SHP77 (cell line): ENCODE measurements at regions not wholly inside any gene's neighbourhood (a gene's known extent, or its start where the extent isn't known, plus 50 kb on each side); places are given as distances from the start of the nearest gene placed in this dataset.
"Not testable (repeated sequence)": the region's sequence is repeated elsewhere in the genome, so short reads cannot be mapped to it uniquely, and the experiment has no call there.

ENCODE experiments used
- DNase-seq, 2 experiments: peaks; one replicate each; lab custom pipeline; 2025; lab: John Stamatoyannopoulos, UW

DNA sequence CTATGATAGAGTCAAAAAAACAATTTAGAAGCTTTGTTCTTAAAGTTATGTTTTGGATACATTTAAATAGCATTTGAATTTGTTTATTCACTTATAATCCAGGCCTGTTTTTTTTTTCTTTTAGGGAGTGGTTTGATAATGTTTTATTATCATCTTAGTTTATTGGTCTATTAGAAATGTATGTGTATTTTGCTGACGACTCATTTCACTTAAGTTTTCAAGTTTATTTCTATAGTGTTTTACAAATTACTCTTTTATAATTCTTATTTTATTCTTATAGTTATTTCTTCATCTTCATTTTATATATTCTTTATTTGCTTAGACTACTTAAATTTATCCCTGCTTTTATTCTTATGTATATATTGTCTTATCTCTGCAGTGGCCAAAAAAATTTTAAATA lies 804.5 kb downstream of the NR4A2 start:
- no peak for DNase-seq

DNA sequence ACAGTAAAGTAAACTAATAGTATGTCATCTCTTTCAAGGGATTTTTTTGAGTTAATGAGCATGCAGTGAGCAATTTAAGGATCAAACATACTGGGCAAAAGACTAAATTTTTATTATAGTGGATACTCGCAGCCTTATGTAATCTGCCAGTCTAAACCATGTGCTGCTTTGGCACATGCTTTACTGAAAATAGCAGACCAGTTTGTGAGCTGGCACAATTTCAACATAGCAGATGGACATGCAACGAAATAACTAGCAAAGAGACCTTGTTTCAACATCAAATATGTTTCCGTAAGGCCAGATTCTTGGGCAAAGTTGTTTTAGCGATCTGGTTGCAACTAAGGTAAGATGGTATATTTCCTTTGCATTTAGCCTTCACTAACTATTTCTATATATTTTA lies 807.3 kb downstream of the NR4A2 start:
- DNase-seq: no peak

DNA sequence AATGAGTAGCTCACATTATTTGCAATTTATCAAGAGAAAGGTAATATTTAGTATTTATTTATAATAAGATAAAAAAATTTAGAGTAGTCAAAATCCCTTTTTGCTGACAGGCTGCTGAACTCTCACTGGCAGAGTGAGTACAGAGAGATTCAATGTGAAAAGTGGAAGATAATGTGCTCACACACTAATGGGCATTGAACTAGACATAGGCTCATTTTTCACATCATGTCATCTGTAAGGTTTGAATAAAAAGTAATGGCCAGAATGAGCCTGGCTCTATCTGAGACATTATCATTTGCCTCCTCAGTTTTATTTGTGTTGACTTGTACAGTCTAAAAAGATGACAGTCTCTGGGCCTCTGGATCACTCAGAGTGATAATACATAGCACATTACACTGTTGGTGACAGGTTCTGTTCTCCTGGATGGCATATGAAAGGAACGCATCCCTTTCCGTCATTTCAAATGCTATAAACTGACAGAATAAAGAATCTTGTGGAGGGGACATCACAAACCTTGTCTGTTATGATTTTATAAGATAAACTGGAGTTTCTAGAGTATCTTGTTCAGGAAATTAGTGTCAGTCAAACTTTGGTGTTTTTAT lies 812.9 kb downstream of the NR4A2 start:
- no peak for DNase-seq

DNA sequence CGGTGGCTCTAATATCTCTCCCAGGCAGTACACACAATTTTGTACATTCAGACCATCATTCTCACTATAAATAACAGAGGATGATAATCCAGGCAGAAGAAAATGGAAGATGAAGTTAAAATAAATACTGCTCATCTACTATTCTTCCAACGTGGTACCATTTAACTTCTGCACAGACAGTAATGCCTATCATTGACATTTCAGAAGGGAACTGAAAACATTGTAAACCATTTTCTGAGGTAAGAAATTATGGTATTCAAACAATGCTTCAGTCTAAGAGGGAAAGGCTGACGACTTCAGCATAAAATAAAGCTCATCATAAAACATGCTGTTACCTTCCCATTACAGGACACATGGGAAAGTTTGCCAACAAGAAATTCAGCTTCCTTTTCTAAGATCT lies 814.4 kb downstream of the NR4A2 start:
- DNase-seq: no peak

DNA sequence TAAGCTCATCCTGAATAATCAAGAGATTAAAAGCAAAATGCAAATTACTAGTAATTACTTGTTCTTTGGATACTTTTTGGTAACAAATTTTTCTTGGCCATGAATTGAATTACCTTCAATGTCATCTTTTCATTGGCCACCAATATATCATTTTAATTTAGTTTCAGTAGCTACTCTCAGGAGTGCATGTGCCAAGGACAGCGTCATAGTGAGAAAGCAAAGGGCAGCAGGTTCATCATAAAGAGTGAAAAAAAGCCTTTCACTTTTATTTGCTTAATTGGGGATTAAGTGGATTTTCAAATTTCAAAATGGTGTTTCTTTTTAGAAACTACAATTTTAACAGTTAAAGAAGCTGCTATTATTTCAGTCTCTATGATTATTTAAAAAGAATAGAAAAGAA lies 815.2 kb downstream of the NR4A2 start:
- DNase-seq: no peak

DNA sequence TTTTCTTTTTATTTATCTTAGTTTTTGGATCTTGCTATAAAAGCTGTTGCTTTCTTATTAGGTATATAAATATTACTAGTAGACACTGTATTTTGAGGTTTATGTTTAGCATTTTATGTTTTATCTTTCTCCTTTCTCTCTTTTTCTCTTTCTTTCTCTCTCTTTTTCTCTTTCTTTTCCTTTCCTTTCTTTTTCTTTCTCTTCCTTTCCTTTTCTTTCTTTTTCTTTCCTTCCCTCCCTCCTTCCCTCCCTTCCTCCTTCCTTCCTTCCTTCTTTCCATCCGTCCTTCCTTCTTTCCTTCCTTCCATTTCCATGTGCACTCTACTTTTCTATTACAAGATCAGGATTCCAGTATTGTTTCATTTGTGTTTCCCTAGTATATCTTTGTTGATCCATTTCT lies 814.8 kb downstream of the KCNJ3 start:
- no peak for DNase-seq

DNA sequence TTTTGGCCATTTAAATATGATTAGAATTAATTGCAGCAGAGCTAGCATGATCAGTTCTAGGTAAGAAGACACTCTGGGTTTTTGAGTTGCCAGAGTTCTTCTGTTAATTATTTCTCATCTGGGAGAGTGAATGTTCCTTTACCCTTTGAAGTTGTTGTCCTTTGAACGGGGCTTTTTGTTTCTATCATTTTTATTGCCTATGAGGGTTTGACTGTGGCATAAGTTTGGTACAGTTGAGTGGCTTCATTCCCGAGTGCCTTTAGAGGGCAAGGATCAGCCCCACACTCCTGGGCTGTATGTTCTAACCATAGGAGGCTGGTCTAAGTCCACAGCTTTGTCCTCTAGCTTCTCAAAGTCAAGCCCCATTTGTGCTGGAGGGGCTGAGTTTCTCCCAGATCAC lies 804.3 kb downstream of the KCNJ3 start:
- DNase-seq: no peak

DNA sequence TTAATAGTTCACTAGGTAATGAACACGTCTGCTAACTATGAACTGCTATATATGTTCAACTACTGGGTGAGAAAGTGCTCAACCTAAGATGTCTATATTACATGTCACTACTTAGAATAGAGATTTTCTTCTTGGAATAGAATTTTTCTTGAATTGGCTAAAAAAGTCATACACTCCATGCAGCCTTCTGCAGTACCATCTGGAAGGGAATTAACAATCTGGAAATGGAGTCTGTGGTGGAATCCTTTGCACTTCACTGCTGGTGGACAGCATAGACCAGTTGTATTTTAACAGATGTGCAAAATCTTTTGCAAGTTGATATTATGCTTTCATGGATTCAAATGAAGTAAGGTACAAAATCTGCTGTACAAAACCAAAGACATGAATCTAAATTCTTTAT lies 799.6 kb downstream of the KCNJ3 start:
- no peak for DNase-seq

DNA sequence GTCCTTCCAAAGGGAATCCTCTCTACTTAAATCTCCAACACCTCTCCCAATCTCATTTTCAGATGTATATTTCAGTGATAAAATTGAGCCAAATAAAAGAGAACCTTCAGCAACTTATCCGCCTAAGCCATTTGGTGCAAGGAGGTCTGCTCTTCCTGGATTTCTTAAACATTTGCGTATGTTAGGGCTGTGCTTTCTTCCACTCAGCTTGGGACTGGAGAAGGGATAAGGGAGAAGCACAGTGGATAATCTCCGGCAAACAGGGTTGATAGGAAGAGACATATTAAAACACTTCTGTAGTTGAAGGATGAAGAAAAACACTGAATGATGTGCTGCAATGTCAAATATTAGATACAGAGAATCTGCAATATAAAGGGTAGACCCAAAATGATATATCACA lies 796.2 kb downstream of the KCNJ3 start:
- DNase-seq: no peak

DNA sequence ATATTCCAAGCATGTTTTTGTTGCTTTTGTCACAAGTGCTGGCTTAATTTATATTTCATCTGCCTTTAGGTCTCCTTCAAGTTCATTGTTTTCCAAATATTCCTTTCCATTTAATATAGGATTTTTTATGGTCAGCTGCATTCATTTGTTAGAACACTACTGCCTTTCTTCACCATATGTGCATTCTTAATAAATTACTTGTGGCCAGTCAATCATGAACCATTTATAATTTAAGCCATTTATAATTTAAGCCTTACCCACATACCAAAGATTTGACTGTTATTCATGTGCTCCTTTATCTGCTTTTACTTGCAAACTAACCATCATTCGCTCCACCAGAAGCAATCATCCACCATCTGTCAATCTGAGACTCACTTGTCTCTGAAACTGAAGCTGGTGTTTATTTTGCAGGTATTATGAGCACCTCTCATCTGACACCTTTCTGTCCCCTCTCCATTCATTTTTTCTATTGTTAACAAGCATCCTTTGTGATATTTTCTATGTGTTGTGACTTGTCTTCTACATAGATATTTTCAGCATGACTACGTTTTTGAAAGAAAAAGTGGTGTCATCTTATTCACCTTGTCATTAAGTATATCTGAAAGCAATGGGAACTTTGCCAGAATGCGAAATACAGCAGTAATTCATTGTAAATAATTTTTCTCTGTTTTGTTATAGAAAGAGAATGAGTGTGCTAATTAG lies 786.8 kb downstream of the KCNJ3 start:
- DNase-seq: no peak

DNA sequence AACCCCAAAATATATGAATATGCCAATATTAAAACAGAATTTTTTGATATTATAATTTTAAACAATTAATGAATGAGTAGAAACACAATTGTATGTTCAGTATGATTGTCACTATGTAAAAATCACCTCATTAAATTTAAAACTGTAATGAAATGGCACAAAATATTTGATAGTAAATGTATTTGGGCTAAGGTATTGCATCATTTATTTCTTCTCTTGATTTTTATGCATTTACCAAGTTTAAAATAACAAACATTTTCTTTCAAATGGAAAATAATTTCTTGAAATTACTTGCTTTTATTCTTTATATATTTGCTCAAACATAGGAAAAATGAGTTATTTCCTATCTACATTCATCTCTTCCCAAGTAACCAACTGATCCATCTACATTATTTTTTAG lies 782.6 kb downstream of the KCNJ3 start:
- DNase-seq: no peak

DNA sequence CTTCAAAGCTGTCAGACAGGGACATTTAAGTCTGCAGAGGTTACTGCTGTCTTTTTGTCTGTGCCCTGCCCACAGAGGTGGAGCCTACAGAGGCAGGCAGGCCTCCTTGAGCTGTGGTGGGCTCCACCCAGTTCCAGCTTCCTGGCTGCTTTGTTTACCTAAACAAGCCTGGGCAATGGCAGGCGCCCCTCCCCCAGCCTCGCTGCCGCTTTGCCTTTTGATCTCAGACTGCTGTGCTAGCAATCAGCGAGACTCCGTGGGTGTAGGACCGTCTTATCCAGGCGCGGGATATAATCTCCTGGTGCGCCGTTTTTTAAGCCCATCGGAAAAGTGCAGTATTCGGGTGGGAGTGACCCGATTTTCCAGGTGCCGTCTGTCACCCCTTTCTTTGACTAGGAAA lies 773.5 kb downstream of the KCNJ3 start:
- DNase-seq: not testable (repeated sequence)

DNA sequence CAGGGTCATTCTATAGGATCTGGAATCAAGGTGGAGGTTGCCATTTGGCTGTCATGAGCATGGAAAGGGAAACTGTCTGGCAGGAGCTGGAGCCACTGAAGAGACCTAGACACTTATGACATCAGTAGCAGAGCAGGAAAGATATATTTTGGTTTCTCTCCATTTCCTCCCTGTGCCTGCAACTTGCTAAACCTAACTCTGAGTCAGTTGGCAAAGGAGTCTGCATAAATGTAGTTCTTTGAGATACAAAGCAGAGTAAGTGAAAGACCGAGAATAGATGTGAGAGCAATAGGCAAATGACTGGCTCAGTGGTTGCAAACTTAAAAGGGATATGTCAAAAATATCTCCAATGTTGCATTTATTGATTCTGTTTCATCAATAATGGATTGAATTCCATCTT lies 757.7 kb downstream of the KCNJ3 start:
- DNase-seq: no peak

DNA sequence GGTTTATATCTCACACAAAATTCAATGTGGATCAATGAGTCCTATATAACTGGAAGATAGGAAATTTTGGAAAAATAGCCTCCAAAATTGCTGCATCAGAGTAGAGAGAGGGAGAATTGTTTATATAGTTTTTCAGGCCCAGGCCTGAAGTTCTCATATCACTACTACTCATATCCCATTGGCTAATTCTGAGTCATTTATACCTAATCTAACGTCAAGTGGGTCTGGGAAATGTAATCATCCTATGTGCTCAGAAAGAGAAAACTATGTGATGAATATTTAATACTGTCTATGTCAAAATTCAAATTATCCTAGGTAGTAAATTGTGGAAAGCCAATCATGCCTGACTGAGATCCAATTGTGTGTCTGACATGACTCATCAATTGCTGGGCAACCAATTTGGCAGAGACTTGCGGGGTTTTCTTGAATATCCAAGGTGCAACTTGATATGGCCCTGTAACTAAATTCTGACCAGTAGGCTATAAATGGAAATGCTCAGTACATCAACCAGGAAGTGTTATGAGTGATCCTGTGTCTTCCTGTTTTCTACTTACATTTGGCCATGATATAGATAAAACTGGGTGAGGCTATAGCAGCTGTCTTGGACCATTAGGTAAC lies 744.4 kb downstream of the KCNJ3 start:
- DNase-seq: no peak

DNA sequence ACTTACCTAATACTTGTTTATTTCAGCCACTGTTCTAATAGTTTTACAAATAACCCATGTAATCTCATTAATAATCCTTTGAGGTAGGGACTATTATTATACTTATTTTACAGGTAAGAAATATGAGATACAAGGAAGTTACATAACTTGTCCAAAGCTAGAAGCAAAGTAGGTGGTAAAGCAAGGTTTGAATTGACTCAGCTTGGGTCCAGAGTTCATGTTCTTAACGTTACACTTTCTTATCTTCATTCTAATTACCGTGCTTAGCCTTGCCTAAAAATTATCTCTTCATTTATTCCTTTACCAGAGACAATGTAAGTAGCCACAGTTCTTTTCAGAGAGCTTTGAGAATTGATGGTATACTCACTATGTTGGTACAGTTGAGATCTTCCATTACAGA lies 743.6 kb downstream of the KCNJ3 start:
- no peak for DNase-seq

DNA sequence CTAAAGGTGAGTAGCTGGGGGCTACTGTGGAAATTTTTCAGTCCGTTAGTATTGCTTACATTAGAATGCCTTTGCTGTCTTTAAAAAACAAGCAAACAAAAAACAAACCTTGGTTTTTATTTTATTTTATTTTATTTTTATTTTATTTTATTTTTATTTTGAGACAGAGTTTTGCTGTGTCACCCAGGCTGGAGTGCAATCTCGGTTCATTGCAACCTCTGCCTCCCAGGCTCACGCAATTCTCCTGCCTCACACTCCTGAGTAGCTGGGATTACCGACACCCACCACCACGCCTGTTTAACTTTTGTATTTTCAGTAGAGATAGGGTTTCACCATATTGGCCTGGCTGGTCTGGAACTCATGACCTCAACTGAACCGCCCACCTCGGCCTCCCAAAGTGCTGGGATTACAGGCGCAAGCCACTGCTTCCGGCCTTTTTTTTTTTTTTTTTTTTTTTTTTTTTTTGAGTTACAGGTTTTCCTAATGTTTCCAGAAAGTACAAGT lies 732.6 kb downstream of the KCNJ3 start:
- no peak for DNase-seq

DNA sequence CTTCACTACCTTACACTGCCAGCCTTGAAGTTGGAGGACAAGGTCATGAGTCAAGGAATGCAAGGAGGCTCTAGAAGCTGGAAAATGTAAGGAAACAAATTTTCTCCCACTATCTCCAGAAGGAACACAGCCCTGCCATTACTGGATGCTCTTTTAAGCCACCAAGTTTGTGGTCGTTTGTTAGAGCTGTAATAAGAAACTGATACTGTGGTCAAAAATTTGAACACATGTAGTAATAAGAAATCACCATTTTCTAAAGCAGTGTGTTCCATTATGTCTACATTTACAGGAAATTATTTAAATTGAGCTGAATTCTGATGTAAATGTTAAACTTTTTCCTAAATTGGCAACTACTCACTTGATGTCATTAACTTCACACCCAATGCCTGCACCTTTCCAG lies 729.0 kb downstream of the KCNJ3 start:
- no peak for DNase-seq

DNA sequence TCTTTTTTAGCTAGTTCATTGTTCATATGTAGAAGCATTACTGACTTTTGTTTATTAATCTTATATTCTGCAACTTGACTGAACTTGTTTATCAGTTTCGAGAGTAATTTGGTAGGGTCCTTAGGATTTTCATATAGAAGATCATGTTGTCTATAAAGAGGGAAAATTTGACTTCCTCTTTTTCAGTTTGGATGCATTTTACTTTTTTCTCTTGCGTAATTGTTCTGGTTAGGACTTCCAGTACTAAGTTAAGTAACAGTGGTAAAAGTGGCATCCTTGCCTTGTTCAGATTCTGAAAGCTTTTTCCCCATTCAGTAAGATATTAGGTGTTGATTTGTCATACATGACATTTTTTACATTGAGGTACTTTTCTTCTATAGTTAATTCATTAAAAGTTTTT lies 726.0 kb downstream of the KCNJ3 start:
- no peak for DNase-seq

DNA sequence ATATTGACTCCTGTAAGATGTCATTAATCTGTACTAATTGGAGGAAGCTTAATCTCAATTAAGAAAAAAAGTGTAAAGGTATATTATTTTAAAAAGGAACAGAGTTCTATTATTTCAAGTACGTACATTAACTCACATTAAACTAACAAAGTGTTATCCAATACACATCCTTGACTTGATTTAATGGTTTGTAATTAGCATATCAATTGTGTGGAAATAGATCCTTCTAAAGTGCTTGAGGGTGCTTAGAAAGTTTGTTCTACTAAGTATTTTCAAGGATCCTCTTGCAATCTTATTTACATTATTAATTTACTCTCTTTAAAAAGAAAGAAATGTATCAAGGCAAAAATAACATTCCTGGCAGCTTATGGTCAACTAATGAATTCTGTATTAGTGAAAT lies 720.3 kb downstream of the KCNJ3 start:
- DNase-seq: no peak

DNA sequence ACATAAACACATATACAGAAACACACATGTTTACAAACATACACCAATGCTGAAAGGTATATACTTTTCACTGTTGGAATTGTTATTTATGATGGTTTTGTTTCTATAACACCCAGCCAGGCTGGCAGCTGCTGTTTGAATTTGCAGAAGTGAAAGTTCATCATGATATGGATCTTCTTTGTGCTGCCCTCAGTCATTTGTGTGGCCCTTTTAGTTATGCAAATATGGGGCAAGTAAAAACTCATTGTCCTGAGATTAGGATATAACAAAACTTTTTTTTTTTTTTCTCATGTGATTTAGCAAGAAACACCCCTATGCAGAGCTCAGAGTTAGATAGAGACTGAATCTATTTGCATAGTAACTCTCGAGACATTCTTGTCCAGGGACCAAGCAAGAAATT lies 714.1 kb downstream of the KCNJ3 start:
- DNase-seq: no peak

DNA sequence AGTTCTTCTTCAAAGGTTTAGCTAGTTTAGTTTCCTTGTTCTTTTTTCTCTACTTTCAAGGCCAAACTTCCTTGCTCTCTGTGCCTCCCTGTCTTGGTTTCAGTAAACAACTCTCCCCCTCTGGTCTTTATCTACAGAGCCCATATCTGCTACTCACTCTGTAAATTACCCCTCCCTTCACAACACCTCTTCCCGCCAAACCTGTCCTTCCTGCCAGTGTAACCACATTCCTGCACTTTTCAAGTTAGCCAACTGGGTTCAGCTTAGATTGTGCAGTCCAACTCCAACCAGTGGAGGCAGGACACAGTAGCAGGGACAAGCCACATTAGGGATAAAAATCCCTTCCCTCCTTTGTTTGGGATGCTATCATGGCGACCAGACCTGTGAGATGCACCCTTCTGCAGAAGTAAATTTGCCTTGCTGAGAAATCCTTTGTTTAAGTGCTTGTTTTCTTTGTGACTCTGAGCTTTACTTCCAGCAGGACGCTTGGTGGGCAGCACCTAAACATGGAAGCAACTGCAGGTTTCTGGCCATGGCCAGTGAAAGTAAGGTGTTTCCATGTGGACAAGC lies 706.0 kb downstream of the KCNJ3 start:
- no peak for DNase-seq

DNA sequence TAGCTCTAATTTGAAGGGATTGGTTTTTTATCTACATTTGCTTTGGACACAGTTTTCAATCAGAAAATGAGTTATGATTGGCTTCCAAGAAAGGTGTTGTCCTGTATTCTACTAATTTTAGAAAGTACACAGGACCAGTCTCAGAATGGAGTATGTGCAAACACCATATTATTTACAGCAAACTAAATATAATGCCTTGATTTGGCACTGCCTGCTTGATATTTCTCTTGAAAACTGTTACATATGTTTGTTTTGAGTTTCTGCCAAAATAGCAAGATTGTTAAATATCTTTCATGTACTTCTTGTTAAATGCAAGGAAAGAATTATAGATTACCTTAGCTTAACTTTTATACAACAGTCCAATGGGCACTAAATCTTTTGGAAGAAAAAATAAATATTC lies 694.9 kb downstream of the KCNJ3 start:
- no peak for DNase-seq

DNA sequence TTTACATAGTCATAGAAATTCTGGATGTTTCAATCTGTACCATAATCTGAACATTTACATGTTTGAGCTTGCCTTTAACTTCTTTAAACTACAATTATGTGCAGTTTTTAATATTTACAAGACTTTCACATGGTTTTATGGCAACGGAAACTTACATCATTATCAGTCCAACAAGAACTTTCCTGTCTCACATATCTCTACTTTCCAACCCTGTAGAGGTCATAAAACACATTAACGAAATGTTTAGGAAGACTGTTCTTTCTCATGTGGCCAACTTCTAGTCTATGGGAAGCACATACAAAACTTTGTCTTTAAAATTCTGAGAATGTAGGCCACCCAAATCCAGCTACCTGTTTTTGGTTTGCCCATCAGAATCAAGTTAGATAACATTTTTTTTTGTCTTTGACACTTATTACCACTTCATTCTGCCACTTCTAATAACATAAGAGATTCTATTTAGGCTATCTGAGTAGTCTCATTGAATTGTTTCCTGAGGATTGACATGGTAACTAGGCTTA lies 693.2 kb downstream of the KCNJ3 start:
- DNase-seq: no peak
